GM21360 (cell line): ENCODE measurements at regions not wholly inside any gene's neighbourhood (a gene's known extent, or its start where the extent isn't known, plus 50 kb on each side); places are given as distances from the start of the nearest gene placed in this dataset.

Source experiments
- ATAC-seq: cut with Tn5 transposase; IDR thresholded peaks from one replicate; pipeline ENCODE4 v1.9.1; 2021; ENCODE audit warnings: mild to moderate bottlenecking, moderate library complexity; ENCODE audit not compliant: unreplicated experiment

DNA sequence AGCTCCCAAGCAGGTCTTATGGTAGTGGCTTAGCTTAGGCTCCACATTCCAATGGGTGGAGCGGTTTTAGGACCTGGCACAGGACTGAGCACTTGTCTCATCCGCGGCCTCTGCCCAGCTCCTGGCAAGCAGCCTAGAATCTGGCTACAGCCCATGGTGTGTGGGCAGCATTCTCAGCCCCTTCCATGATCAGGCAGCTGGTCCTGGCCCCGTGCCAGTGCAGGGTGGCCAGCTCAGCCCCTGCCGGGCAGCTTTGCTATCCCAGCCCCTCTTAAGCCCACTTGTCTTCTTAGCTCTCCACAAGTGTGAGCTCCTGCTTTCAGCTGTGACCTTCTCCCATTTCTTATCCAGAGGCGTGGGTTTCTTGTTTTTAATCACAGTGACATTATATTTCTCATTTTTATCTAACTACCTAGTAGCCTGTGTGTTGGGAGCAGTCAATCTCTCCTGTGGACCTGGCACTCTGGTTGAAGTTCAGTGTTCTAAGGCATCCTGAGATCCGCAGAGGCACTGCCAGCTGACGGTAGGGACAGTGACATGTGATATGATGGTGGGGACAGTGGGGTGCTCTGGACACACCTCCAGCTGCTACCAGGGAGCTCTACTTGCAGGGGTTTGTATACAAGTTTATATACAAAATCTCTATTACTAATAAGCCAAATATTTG lies 84.5 kb upstream of the PRNP start:
- no peak for ATAC-seq

DNA sequence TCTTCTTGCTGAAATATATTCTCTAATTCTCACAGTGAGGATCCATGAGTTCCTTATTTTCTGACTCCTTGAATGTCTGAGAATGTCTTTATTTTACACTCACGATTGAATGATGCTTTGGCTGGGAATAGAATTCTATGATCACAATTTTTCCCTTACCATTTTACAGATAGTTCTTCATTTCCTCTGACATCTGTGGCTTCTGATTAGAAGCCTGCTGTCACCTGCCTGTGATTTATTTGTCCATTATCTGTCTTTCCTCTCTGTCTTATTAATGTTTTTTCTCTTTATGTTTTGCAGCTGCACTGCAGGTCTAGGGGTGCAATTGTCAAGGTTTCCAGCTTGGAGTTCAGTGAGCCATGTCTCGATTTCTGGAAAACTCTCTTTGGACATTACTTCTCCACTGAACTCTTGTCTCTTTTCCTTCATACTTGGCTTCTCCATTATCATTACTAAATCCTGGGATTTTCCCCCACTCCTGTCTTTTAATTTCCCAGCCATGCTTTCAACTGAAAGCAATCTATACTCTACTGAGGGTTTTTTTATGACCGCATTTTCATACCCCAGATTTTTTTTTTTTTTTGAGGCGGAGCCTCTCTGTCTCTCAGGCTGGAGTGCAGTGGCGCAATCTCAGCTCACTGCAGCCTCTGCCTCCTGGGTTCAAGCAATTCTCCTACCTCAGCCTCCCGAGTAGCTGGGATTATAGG lies 85.8 kb upstream of the PRNP start:
- no peak for ATAC-seq

DNA sequence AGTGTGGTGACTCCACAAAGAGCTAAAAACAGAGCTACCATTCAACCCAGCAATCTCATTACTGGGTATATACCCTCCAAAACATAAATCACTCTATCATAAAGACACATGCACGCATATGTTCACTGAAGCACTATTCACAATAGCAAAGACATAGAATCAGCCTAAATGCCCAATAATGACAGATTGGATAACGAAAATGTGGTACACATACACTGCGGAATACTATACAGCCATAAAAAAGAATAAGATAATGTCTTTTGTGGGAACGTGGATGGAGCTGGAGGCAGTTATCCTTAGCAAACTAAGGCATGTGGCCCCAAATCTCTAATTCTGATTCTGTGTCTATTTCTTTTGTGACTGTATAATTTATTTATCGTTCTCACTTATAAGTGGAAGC lies 89.0 kb upstream of the PRNP start:
- ATAC-seq = no peak

DNA sequence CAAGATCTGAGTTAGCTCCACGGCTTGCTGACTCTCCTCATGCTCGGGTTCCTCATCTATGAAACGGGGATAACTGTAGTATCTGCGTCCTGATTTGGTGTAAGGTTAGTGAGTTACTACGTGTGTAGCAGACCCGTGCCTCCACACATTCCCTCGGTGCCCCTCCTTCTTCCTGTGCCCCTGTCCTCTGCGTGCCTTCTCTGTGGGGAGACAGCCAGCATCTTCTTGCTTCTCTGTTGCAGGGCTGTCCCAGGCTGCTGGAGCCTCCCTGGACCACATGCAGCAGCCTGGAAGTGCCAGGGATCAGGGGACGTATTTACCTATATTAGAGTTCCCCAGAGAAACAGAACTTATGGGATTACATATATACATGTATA lies 93.1 kb upstream of the PRNP start:
- no peak for ATAC-seq

DNA sequence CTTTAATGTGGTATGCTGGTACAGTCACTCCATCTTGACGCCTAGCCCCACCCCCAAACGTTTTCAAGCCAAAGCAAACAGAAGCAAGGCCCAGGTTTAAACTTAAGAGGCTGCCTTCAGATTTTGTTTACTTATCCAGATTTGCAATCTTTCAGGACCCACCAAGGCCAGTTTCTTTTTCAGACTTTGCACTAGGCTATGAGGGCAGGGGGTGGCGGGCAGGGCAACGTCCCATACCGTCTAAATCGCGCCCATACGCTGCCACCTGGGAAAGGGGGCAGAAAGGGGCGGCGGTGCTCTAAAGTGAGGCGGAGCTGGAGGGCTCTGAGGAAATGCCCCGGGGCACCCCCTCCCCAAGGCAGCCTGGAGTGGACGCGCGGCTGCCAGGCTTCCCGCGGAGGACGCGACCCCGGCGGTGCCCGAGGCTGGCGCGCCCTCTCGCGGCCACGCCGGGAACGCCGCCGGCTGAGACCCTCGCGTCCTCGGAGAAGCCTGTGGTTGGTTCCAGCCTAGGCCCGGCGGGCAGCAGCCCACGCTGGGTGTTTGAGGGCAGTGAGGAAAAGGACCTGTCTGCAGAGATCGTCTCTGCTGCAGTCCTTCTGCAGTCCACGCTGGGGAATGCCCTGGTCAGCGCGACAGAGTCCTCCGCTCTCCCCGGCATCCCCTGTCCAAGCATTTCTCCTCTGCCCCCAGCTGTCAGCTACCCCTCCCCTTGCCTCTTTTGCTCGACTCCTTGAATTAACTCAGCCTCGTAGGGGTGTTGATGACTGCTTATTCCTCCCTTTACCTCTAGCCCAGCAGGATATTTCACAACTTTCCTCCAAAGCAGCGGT lies 93.7 kb upstream of the PRNP start:
- no peak for ATAC-seq

DNA sequence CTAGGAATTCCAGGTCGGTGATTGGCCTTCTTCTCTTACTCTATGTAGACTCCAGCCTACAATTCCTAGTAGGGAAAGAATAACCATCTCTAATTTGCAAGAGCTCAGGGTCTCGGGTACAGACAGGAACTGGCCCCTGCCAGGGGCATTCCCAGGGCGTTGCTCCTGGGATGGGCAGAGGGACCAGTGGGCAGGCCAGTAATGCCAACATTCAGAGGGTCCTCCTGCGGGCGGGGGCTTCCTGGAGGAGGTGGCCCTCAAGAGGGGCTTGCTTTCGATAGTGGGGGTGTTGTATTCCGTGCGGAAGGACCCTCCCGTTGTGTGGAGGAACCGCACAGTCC lies 94.3 kb upstream of the PRNP start:
- ATAC-seq = no peak

DNA sequence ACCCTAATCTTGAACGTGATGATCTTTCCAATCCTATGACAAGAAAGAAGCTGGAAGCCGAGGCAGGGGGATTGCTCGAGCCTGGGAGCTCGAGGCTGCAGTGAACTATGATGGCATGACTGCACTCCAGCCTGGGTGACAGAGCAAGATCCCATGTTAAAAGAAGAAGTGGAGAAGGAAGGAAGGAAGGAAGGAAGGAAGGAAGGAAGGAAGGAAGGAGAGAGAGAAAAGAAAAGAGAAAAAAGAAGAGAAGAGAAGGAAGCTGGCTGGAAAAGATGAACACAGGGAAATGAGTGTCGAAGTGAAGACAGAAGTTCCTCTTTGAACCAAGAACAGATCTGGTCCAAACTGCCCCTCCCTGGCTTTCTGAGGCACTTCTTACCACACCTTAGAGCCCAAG lies 100.5 kb upstream of the PRNP start:
- no peak for ATAC-seq

DNA sequence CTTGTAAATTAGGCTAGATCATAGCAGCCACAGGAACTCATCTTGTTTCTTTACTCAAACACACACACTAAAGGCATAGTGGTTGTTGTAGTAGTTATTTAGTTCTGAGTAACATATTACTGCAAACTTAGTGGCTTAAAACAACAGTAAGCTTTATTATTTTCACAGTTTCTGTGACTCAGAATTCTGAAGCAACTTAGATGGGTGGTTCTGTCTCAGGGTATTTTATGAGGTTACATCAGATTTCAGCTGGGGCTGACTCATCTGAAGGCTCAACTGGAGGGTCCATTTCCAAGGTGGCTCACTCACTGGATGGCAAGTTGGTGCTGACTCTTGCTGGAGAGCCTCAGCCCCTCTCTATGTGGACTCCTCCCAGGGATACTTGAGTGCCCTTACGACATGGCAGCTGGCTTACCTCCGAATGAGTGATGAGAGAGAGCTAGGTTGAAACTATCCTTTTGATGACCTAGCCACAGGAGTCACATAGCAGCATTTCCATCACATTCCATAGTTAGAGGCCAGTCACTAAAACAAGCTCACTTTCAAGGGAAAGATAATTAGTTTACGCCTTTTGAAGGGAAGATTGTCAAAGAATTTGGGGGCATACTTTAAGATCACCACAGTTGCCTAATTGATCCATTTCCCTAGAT lies 101.0 kb upstream of the PRNP start:
- ATAC-seq = no peak

DNA sequence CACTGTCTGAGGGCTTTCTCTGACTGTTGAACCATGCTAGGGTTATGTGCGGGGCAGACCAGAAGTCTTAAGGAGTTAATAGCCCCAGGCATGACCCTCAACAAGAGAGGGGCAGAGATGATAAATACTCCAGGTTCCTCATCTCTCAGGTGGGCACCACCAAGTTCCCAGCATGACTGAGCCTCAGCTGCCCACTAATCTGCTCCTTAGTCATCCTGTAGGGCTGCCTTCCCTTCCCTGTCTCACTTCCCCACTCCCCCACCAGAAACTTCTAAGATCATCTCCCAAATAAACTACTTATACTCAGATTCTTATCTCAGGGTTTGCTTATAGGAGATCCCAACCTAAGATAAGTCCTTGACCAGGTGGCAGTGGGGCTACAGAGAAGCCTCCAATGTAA lies 101.7 kb upstream of the PRNP start:
- no peak for ATAC-seq

DNA sequence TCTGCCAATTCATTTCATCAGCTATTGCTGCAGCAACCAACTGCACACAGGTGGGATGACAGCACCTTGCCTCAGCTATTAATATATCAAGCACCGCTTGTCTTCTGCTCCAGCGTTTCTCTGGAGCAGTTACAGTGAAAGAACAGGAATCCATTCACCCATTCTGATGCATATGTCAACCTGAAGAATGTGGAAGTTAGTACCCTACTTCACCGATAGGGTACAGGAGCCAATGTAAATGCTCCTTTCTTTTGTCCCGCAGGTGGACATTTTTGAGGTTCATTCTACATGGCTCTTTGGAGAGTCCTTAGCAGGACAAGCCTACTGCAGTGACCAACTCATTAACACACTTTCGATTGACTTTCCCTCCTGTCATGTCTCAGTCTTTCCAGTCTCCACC lies 104.4 kb upstream of the PRNP start:
- ATAC-seq = no peak

DNA sequence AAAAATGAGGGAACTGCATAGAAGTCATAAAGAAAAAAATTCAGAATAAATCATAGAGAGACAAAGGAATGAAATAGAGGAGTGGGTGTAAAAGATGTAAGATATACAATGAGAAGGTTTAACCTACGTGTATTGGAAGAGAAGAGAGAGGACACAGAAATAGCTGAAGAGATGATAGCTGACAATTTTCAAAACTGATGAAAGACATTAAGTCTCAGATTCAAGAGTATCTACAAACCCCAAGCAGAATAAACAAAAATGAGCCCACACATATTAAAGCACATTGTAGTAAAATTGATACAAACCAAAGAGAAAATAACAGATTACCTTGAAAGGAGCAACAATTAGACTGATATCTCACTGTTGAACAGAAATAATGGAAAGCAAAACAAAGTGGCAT lies 107.9 kb upstream of the PRNP start:
- ATAC-seq = no peak

DNA sequence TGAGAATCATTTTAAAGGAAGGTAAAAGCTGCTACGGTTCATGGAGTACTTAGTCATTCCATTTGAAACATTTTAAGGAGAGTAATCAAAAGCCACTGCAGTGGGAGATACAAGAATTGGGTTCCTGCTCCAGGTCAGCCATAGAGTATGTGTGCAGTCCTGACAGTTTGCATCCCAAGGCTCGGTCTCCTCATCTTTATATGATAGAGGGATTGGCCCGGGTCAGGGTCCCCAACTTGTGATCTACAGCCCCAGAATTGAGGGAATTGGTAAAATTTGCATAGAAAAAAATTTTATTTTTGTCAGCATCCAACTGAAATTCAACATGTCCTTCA lies 111.9 kb upstream of the PRNP start:
- no peak for ATAC-seq

DNA sequence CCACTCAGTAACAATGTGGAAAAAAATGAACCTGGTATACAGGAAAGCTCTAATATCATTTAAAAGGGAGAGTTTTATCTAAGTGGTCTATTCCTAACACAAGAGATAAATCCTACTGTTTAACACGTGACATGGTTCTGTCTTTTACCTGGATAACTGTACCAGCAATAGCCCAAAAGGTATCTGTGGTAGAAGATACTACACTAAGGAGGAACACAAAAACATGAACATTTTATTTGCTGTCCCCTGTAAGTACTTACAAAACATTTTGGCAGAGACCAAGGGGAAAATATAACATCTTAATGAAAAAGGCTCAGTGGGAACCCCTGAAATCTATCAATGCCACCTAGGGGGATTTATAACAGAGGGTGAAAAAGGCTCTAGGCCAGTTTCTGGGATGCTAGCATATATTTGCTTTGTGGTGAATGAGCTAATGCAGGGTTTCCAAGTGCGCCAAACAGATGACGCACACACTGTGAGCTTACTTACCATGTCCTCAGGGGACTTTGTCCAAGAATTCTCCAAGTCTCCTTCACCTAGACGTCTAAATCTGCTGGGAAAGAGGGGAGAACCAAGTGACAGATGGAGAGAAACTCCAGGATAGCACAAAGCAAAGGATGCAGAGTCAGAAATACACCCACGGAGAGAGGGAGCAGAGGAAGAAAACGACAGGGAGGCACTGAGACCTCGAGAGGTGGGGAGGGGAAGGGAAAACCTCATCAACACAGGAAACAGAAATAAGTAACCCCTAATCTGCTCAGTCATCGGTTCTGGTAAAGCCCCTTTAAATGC lies 112.5 kb upstream of the PRNP start:
- no peak for ATAC-seq

DNA sequence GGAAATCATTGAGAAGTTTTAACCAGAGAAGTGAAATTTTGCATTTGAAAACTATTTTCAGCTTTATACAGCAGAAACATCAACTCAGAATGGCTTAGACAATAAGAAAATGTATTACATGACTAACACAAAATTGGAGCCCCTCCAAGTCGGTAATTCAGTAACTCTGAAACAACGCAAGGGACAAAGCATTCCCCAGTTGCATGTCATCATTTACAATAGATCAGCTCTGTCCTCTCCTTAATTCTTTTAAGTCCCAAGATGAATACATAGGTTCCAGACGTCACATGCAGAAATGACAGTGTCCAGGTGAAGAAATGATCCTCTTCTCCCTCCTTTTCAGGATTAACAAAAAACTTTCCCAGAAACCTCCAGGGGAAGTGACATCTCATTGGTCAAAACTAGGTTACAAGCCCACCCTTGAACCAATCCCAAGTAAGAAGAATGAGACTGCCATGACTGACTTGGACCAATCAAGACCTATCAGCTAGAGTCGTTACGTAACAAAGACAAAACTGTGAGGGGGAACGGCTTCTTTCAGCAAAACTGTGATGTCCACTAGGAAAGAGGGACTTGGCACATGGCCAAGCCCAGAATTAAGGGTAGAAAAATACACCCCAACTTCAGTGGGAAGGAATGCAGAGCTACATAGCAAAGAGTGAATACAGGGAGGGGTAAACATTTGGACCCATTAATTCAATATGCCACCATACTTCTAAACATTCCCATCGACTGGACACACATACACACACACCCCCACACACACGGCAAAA lies 114.3 kb upstream of the PRNP start:
- ATAC-seq = no peak

DNA sequence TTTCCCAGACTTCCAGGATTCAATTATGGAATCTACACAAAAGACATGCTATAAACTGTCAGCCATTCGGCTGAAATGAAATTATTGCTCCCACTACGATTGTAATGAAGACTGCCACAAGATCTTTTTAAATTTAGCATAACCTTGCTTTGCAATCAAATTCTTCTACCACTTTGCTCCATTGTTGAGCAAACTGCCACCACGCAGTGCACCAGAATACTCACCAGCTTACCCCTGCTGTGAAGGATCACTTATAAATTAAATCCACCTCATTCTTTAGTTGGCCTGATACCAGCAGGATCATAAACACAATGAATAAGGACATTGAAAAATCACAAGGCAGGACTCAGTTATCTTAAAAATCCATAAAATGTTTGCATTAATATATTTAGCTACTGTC lies 116.4 kb upstream of the PRNP start:
- ATAC-seq = no peak

DNA sequence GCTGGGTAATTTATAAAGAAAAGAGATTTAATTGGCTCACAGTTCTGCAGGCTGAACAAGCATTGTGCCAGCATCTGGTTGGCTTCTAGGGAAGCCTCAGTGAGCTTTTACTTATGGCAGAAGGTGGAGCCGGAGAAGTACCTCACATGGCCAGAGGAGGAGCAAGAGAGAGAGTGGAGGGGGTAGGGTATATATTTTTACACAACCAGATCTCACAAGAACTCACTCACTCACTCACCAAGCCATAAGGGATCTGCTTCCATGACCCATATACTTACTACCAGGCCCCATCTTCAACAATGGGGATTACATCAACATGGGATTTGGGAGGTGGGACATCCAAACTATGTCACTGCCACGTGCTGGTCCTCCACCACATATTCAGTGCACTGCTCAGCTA lies 117.2 kb upstream of the PRNP start:
- no peak for ATAC-seq

DNA sequence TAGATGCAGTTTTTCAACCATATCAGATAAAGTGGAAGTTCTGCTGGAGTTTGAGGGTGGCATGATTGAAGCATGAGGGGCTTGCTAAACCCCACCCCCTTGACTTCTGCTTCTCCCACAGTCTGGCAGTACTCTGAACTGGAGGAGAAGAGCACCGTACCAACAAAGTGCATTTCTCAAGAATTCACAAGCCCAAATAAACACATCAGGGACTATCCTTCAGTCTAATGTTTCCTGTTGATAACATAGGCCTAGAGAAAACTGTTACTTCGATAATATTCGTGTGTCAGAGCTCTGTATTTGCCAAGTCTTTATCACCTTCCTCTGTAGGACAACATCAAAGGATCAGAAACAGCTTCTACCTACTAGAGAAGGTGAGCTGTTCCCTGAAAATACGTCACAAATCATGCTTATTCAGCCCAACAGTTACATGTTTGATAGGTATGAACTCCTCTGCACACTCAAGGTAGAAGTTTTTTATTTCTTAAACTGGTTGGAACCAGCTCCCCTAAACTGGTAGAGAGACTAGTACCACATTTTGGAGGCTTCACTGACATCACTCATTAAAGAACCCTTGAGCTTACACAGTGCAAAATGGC lies 117.8 kb upstream of the PRNP start:
- no peak for ATAC-seq

DNA sequence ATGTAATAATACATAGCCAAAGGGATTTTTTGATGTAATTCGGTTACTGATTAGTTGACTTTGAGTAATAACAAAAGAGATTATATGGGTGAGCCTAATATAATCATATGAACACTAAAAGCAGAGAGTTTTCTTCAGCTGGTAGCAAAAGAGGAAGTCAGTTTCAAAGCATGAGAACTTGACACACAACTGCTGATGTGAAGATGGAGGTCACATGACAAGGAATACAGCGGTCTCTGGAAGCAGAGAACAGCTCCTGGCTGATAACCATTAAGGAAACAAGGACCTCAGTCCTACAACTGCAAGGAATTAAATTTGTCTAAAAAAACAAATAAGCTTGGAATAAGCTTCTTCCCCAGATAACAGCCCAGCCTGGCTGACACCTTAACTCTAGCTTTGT lies 119.1 kb upstream of the PRNP start:
- no peak for ATAC-seq

DNA sequence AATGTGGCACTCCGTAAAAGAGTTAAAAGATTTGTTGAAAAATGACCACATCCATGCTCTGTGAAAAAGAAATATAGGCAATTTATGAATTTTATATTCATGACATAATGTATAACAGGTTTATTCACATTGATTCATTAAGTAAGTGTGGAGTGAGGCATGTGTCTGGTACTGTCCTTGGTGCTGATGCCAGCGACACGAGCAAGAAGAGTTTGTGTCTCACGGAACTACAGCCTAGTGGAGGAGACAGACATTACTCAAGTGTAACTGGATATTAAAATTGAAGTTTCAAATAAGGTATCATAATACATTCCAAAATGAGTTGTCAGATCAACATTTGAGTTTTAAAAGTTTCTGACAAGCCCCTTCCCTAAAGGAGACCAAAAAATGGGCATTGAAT lies 122.7 kb upstream of the PRNP start:
- ATAC-seq = no peak

DNA sequence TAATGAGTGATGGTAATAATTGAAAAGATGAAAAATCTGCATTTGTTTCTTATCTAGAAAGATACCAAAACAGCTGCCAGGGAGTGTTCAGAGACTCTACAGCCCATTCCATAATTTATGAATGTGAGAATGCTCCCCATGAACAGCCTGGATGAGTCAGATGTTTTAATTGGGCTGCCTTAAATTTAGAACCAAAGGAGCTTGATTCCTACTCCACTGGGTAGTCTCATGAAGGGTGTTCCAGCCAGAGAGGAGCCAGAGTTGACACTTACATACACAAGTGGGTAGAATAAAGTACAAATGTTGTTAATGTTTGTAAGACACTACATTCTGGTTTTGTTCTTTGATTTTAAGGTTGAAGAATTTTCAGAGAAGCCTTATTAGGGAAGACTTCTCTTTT lies 123.2 kb upstream of the PRNP start:
- ATAC-seq = no peak
